Amniotic epithelial cell (primary cell): ENCODE measurements at regions not wholly inside any gene's neighbourhood (a gene's known extent, or its start where the extent isn't known, plus 50 kb on each side); places are given as distances from the start of the nearest gene placed in this dataset.

Experiments used
- DNase-seq: peaks from one replicate; pipeline ENCODE4 v3.0.0-alpha.2; 2010; ENCODE audit warnings: low read depth

DNA sequence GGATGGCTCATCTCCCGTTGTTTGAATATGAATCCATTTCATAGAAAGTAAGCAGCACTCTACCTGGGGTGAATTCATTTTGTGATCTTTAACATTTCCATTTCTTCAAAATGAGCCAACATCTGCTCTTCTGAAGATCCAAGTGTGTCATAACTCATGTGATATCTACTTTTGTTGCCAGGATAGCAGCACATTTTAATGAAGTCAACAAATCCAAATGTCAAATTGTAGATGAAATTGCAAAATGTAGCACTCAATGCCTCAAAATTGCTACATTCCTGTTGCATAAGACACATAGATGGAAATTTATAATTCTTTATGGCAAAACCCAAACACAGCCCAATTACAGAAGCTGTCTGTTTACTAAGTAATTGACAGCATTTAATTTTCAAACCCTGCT lies 360.7 kb downstream of the TMX3 start:
- DNase-seq, result peak; percentile 22

DNA sequence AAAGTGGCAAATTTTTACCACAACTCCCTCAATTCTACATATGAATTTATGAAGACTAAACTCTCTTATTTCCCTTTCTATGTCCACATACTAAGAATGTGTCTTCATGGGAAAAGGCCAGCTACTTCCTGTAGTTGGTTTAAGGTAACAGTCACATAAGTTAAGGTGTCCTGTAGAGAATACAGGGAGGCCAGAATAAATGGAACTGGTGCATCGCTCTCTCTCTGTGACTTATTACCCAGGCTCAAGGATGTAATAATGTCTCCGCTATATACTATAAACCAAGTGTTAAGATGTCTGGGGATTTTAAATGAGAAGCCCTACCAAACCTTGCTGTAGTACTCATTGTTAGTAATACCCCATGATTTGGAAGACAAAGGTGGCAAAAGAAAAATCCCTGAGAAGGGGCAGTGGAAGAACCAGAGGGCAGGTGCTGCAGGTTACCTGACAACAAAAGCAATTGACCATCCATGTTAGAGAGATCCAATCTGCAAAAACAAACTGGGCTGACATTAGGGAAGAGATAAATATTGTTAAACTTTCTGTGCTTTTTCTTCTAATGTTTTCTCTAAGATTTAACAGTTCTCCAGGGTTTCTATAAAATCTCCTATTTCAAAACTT lies 372.8 kb downstream of the TMX3 start:
- DNase-seq, result no peak

DNA sequence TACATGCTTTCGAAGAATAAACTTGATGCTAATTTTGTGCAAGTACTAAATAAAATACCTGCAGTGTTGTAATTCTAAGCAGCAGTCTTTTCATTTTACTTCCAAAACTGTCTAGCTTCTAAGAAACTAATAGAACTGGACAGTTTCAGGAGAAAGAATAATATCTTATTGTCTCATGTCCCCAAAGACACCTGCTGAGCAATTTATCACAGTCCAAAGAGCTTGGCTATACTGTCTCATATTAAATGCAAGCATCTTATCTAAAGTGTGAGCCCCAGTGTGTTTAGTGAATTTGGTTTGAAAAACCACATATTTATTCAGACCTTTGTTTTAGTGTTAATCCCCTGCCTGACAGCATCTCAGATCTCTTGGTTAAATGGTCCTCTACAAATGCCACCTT lies 374.3 kb downstream of the TMX3 start:
- no peak for DNase-seq

DNA sequence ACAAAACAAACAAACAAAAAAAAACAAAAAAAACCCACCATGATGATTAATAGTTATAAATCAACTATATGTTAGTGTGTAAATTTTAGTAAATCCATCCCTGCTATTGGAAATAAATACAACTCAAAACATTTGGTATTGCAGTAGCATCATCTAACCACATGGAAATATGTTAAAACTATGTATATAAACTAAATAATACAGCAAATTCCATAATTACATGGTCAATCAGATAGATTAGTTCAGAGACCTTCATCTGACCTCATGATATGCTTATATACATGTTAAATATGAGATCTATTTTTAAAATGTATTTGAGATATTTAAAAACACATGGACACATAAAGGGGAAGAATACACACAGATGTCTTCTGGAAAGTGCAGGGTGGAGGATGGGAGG lies 384.2 kb downstream of the TMX3 start:
- DNase-seq, result no peak

GRCh38 chr18:68323921-68324320 lies 391.0 kb downstream of the TMX3 start:
- DNase-seq, result no peak

- peak; percentile 37 for DNase-seq
Observed at GRCh38 chr18:68316636-68317035, 398.3 kb downstream of the TMX3 start.

- peak; percentile 19 for DNase-seq
Observed at GRCh38 chr18:68314403-68314802, 400.5 kb downstream of the TMX3 start.

DNA sequence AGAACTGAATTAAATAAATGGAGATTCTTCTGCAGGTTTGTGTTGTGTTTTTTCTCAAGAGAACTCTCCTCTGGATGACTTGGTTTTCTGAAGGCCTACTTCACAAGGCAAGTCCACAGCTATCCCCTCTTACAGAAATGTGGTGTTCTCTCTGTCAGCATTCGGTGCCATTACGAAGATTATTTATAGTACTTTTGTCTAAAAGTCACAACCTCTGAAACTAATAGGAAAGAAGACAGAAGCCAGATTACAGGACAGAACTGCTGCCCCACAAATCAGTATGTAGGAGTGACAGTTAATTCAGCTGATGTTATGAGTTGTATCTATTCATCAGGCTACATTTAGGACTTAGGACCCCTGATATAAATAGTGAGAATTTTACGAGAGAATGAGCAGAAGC lies 413.5 kb downstream of the TMX3 start:
- no peak for DNase-seq

DNA sequence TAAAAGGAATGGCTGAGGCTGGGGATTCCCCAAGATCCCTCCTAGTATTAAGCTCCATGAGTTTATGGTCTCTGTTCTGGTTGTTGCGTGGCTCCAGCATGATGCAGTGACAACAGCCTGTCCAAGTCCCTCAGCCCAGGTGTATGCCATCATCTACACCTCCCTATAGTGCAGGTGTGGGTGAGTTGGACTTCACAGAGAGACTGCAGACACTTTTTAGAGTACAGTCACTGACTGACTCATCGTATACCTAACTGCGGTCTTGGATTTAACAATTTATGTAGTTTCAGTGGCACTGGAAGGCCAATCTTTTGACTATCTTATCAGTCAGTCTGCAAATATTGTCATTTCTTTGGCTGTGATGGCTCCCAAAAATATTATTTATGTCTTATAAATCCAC lies 415.0 kb downstream of the TMX3 start:
- DNase-seq, result no peak

GRCh38 chr18:68298330-68298729 lies 416.6 kb downstream of the TMX3 start:
- no peak for DNase-seq

GRCh38 chr18:68288408-68288807 lies 426.5 kb downstream of the TMX3 start:
- no peak for DNase-seq

- no peak for DNase-seq
Observed at GRCh38 chr18:68284236-68284780, 430.6 kb downstream of the TMX3 start.

DNA sequence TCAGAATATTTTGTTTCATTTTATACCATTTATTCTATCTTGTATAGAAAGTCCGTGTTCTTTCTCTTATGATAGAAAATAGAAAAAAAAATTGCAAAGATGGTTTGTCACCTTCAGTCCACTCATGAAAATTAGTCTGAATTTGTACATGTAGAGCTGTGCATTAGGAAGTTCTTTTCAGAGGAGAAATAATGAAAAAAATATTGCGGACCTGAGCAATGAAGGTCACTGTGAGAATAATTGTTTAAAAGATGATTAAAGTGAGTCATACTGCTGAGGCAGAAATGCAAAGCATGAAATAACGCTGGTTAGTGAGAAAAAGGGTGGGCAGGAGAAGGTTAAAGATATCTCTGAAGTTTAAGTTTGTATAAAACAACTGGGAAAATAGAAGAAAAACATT lies 431.1 kb downstream of the TMX3 start:
- DNase-seq, result no peak

DNA sequence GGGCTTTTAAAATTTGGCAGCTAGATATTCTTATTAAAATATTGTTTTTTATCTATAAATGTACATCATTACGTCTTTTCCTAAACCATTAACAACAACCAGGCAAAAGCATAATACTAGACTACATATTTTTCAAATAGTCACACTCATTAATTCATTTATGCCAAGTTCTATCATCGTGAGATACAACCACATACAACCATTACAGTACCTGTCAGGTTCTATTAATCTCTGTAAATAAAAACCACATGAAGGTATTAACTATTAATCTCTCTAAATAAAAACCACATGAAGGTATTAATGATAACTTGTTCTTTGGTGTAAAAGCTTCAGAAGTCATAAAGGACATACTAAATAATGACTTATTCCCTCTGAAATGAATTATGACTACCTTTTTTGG lies 432.7 kb downstream of the TMX3 start:
- DNase-seq, result no peak

DNA sequence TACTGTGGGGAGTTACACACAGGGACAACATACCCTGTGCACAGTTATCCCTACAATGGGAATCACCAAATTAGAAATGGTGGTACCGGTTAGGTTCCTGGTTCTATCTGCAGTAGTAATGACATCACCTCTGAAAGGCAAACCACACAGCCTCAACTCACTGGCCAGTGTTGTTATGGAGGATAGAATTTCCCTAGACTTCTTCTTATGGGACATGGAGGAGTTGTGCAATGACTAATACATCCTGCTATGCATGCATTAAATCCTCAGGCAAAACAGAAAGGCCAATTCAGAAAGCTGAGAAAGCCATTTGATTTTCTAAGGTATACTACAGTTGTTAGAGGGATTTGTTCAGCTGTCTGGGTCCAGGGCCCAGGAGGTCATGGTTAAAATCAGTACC lies 439.3 kb downstream of the TMX3 start:
- DNase-seq, result peak; percentile 86

DNA sequence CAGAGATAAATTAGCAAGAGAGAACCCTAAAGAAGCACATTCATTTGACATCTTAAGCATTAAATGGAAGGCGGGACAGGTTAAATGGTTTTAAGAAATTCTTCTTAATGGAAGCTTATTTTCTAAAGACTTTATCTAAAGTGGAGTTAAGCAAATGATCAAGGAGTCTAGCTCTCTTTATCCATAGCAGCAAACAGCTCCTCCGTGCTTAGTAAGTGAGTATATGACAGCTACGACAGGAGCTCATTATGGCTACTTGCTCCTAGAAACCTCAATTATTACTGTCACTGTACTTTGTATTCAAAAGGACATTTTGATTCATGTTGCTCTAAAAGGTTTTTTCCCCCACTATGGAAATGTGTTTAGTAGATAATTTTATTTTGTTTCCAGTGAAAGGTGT lies 444.9 kb downstream of the TMX3 start:
- DNase-seq, result no peak

DNA sequence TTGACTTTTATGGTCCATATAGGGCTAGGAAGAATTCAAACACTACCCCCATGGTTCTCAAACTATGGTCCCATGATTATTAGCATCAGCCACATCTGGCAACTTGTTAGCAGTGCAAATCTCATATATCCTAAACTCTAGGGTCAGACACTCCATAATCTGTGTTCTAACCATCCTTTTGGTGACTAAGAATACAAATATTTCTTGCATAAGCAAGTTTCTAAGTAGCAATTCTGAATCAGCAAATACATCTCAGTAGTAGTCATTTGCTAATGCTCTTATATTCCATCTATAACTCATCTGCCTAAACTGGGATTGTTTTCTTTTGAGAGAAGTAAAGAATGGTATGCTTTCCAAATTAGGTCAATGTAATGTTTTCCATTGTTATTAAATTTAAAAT lies 447.3 kb downstream of the TMX3 start:
- peak; percentile 82 for DNase-seq

DNA sequence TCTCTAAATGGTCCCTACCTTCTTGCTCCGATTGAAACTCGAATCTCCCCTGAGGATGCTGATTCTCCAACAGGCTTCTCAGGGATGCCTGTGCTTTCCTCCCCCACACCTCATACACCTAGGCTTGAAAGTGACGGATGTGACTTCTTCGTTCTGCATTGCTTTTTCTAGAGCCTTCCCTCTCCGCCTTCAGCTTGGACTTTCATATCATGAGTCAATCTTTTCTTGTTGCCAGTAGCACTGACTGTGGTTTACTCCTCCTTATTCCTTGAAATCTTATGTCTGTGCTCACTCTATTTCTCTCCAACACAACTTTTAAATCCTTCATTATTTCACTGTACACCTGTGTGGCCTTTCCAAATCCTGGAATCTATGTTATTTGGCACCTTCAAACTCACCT lies 451.4 kb downstream of the TMX3 start:
- peak; percentile 77 for DNase-seq

DNA sequence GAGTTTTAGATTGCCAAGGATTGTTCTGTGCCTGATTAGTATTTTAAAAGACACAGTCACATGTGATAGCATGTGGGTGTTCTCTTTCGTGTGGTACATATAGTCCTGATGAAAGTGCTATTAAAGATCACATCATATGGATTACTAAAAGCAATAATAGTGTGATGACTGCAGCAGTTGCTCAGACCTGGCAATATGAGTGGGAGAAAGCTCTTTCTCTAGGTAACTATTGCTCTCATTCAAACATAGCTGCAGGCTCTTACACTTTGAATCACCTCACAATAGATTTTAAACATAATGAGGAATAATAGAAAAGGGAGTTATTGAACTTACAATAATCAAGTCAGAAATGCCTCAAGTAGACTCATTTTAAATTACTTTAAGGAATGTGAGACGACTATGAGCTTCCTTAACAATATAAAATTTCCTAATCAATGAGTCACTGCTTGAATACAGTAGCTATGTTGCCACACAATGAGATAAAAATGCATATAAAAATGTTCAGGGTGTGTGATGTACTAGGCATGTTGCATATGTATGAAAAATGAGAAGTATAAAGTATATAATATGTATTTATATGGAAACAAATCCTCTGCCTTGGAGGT lies 452.1 kb downstream of the TMX3 start:
- peak; percentile 81 for DNase-seq

- no peak for DNase-seq
Observed at GRCh38 chr18:68256418-68257067, 458.4 kb downstream of the TMX3 start.

DNA sequence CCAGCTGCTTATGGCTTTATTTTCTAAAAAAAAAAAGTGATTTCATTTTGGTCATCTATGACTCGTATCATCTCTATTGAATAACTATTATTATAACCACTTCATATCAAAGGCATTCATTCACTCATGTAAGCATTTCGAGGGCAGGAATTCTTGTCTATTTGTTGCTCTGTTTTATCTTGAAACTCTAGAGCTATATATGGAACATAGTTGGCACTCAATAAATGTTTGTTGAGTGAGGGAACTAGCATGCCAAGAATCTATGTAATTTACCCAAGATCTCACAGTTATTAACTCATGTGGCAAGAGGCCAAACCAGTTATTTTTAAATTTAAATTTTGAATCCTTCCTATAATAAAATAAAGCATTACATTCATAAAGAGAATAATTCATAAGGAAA lies 470.1 kb downstream of the TMX3 start:
- DNase-seq, result peak; percentile 45

DNA sequence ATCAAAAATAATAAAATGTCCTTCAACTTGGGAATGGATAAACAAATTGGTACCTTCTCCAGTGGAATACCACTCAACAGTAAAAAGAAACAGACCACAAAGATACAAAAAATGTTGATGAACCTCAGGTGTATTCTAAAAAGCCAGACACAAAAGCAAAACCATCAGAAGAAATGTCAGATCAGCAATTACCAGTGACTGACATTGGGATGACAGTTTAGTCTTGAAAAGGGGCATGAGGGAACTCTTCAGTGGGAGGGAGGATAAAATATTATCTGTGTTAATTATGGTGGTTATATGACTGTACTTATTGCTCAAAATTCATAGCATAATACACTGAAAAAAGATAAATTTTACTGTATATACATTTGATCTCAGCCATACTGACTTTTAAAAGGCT lies 473.0 kb downstream of the TMX3 start:
- DNase-seq, result no peak

DNA sequence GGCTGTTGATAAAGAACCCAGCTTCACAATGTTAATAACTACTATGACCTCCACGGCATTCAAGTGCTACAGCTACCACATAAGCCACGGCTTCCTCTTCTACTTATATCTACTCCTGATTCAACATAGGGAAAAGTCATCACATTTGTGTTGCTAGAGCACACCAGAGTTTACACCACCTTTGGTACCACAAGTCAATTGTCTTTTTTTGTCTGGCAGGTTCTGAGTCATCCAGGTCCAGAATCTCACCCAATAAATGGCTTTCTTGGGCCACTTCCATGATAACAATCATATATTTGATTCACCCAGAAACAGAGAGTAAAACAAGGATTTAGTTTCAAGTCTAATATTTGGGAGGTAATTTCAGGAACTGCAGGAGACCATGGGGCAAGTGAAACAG lies 480.2 kb downstream of the TMX3 start:
- DNase-seq, result no peak

DNA sequence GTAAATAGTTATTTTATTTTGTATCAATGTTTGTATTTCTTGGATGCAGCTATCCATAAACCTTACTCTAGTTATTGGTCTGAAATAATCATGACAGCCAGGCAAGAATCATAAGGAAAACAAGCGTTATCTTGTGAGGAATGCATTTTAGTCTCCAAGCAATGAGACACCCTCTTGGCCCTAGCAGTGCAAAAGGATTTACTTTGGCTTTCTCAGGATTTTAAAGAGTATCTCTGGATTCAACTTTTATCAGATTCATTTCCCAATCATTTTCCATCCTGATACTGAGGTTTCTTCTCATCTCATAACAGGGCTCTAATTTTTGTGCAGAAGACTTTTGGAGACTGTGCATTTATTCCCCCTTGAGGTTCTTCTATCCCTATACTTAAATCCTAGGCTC lies 480.8 kb downstream of the TMX3 start:
- peak; percentile 20 for DNase-seq
